ENCODE measurements at regions not wholly inside any gene's neighbourhood (a gene's known extent, or its start where the extent isn't known, plus 50 kb on each side); places are given as distances from the start of the nearest gene placed in this dataset.

DNA sequence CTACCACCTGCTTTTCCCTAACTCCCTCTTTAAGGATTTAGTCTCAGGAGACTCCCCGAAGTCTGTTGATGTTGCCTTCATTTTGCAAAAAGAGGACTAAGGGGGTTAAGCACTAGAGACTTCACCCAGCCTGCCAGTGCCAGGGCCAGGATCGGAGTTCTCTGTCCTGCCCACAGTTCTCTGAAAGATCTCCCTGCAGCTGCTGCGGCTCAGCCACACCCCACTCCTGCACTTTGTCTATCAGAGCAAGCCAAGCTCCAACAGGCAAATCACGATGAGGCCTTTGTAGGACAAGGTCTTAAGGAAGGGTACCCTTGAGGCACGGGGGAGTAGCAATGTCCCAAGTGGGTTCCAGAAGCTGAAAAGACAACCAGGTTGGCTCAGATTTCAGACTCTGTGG lies 148.8 kb upstream of the EGLN3 start:
- H3K4me3 Mint-ChIP-seq, result no peak overlapping the region
- H3K36me3 Mint-ChIP-seq (ENCODE audit: low read depth), result no peaks in the 10 kb centered on the region
- H3K27me3 Mint-ChIP-seq (ENCODE audit: insufficient read depth), result peaks cover 8% of the 10 kb centered on the region

DNA sequence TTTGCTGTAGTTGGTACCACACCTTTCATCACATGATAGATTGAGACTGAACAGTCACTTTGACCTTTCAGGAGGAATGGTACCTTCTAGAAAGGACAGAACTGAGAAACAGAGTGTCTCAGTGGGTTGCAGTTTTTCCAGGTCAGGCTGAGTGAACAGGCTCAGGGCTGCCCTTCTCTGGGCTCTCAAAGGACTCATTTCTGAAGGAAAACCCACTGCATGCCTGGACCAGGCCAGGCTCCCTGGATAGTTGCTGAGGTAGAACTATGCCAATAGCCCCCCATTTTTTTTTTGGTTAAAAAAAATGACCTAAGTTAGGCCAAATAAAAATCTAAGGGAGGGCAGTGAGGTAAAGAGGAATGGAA lies 148.1 kb upstream of the EGLN3 start:
- Mint-ChIP-seq H3K9me3 (no peaks in the 10 kb centered on the region; the same call in 1 of the 2 replicates), H3K4me1 (ENCODE audit: low read depth) (no peaks in the 10 kb centered on the region)

More for the DNA sequence above, 148.8 kb upstream of the EGLN3 start:
- DNase-seq, result no peak
- TF ChIP-seq, protein P1, sequence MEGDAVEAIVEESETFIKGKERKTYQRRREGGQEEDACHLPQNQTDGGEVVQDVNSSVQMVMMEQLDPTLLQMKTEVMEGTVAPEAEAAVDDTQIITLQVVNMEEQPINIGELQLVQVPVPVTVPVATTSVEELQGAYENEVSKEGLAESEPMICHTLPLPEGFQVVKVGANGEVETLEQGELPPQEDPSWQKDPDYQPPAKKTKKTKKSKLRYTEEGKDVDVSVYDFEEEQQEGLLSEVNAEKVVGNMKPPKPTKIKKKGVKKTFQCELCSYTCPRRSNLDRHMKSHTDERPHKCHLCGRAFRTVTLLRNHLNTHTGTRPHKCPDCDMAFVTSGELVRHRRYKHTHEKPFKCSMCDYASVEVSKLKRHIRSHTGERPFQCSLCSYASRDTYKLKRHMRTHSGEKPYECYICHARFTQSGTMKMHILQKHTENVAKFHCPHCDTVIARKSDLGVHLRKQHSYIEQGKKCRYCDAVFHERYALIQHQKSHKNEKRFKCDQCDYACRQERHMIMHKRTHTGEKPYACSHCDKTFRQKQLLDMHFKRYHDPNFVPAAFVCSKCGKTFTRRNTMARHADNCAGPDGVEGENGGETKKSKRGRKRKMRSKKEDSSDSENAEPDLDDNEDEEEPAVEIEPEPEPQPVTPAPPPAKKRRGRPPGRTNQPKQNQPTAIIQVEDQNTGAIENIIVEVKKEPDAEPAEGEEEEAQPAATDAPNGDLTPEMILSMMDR (IDR thresholded peaks at IDR 0.05), result no peak
- Mint-ChIP-seq H3K9me3 (no peaks in the 10 kb centered on the region; the same call in 1 of the 2 replicates), H3K27ac (no peak overlapping the region), H3K4me1 (ENCODE audit: low read depth) (no peaks in the 10 kb centered on the region)

DNA sequence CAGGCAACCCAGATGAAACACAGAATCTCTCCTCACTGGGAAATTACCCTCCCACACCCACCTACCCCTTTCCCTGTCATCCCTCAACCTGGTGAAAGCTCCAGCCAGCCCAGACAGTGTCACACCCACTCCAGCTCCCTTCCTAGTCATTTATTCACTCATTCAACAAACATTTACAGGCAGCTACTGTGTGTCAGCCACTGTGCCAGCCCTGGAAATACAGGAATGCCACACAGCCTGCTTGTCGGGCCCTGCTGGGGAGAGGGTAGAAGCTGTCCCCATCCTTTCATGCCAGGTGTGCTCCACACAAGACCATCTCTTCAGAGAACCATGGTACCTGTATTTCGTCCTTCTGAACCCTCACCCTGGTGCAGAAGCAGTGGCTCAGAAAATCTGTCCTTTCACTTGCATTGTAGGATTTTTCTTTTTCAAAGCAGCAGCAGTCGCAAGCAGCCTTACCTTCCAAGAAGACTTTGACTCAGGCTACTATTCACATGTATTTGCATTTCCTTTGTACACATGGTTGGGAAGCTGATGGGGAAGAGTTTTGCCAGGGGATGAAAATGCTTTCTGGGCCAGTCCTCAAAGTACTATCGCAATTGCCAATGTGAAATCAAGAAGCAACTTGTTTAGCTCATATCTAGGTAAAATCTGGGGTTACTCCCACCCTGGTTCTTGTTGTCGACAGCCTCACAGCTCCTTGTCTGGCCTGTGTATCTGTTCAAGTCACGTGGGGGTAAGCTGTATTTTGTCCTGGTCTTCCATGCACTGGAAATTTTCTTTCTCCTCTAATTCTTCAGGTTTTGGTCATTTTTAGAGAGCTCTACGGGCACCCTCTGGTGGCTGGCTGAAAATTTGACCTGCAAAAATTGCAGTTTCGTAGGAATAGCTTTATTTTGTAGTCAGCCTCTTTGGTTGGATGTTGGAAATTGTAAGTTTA lies 147.4 kb upstream of the EGLN3 start:
- Mint-ChIP-seq H3K36me3 (ENCODE audit: low read depth) (no peaks in the 10 kb centered on the region), H3K4me1 (ENCODE audit: low read depth) (no peaks in the 10 kb centered on the region), H3K9me3 (no peaks in the 10 kb centered on the region; the same call in 1 of the 2 replicates), H3K27me3 (ENCODE audit: insufficient read depth) (peaks cover 9% of the 10 kb centered on the region), H3K27ac (no peak overlapping the region), H3K4me3 (no peak overlapping the region)
- peak; percentile 31 for DNase-seq
- TF ChIP-seq, protein P1 (IDR thresholded peaks at IDR 0.05), result peak; percentile 73

More for the DNA sequence above, 148.1 kb upstream of the EGLN3 start:
- Mint-ChIP-seq H3K36me3 (ENCODE audit: low read depth) (no peaks in the 10 kb centered on the region), H3K27ac (no peak overlapping the region), H3K4me3 (no peak overlapping the region), H3K27me3 (ENCODE audit: insufficient read depth) (peaks cover 9% of the 10 kb centered on the region)
- DNase-seq, result no peak
- TF ChIP-seq, protein P1 (IDR thresholded peaks at IDR 0.05), result peak; percentile 29; the same call in 1 of the 2 replicates

DNA sequence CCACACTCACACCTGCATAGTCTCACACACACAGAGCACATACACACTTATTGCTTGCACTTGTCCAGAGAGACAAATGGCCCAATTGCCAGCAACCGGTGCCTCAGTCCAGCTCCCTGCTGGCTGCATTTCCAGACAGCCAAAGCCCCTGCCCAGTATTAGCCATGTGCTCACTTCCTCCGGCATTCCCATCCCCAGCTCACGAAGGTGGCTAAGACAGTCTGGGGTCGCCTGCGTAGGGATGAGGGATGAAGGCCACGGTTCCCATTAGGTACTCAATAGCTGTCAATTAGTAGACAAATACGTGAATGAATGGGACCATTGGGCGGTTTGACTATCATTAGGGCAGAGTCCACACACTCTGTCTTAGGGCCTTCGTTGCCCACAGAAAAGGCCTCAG lies 146.8 kb upstream of the EGLN3 start:
- H3K27me3 Mint-ChIP-seq (ENCODE audit: insufficient read depth), result peaks cover 9% of the 10 kb centered on the region
- no peaks in the 10 kb centered on the region for H3K36me3 Mint-ChIP-seq (ENCODE audit: low read depth)
- no peak overlapping the region for H3K4me3 Mint-ChIP-seq
- no peak for DNase-seq
- TF ChIP-seq, protein P1 (IDR thresholded peaks at IDR 0.05), result no peak
- H3K9me3 Mint-ChIP-seq, result no peaks in the 10 kb centered on the region; the same call in 1 of the 2 replicates
- no peaks in the 10 kb centered on the region for H3K4me1 Mint-ChIP-seq (ENCODE audit: low read depth)
- no peak overlapping the region for H3K27ac Mint-ChIP-seq

DNA sequence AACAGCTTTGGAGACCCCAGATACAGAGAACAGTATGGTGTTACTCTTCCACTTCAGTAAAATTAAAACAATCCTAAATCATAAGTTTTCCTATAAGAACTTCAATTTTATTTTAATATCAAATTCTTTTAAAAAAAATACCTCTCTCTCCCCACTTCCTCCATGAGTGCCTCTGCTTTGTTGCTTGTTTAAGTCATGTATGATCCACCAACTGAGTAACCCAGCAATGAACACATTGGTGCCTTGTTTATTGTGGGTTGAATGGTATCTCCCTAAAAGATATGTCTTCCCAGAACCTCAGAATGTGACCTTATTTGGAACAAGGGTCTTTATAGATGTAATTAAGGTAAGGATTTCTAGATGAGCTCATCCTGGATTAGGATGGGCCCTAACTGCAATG lies 143.5 kb upstream of the EGLN3 start:
- Mint-ChIP-seq H3K9me3 (no peaks in the 10 kb centered on the region; the same call in 1 of the 2 replicates), H3K27ac (no peak overlapping the region), H3K4me3 (no peak overlapping the region), H3K27me3 (ENCODE audit: insufficient read depth) (peaks cover 5% of the 10 kb centered on the region; the same call in 1 of the 2 replicates), H3K4me1 (ENCODE audit: low read depth) (no peaks in the 10 kb centered on the region), H3K36me3 (ENCODE audit: low read depth) (no peaks in the 10 kb centered on the region)
- DNase-seq, result no peak
- TF ChIP-seq, protein P1 (IDR thresholded peaks at IDR 0.05), result no peak
